T-helper 9 cell (primary cell): ENCODE measurements at regions not wholly inside any gene's neighbourhood (a gene's known extent, or its start where the extent isn't known, plus 50 kb on each side); places are given as distances from the start of the nearest gene placed in this dataset.
"Not testable (repeated sequence)": the region's sequence is repeated elsewhere in the genome, so short reads cannot be mapped to it uniquely, and the experiment has no call there.

Source experiments
- DNase-seq: peaks from one replicate; pipeline ENCODE4 v3.0.0-alpha.2; 2020

DNA sequence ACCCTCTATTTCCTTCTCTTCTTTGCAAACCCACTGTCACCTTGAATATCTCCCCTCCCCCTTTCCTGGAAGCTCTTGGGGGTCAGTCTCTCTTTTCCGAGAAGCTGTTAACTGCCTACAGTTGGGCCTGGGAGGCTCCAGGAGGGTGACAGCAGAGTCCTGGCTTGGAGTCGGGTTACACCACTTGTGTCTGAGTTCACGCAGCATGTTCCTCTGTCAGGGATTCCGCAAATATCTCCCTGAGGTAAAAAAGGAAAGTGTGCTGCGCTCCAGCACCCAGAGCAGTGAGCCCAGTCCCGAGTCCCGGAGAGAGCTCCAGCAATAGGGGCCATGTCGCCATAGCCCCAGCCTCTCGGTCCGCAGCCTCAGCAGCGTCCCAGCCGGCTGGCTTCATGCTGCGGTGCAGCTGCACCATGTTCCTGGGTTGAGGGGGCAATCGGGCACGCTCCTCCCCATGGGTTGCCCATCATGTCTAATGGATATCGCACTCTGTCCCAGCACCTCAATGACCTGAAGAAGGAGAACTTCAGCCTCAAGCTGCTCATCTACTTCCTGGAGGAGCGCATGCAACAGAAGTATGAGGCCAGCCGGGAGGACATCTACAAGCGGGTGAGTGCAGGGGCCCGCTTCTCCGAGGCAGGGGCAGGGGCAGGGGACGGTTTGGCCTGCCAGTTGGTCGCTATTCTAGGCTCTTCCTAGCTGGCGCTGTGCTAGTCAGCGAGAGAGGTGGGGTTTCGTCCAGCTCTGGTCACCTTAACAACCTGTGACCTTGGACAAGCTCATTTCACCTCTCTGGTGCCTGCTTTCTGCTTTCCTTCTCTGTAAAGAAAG, 101.3 kb upstream of the SEC22B start:
- DNase-seq: not testable (repeated sequence)

DNA sequence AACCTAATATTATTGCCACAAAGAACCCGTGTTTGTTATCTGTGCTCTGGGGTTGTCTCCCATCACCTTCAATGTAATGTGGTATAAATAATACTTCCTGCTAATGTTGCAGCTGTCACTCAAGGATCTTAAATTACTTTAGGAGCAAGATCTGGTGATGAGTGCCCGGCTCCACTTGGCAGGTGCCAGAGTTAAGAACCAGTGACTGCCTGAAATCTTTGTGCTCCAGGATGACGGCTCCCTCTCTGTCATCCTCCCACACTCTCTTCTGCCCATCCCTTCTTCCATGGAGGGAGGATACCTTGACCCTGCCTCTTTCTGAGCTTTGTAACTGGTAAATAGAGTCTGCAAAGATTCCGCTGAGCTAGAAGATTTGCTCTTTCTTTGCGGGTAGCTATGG, 100.4 kb upstream of the SEC22B start:
- DNase-seq: not testable (repeated sequence)

DNA sequence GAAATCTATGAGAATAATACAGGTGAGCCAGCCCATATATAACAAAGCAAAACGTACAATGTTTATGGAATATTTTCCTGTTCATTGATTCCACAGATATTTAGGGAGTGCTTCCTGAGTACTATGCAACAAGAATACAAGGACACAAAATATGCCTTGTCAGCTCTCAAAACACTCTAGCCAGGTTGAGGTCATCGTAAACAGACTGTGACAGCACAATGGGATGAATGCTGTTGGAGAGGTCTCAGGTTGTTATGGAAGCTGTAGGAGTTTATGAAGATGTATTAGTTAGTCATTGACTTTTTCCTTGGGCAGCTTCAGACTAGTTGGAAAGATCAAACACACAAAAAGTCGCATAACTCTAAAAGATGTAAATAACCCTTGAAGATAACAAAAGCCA, 98.1 kb upstream of the SEC22B start:
- not testable (repeated sequence) for DNase-seq

DNA sequence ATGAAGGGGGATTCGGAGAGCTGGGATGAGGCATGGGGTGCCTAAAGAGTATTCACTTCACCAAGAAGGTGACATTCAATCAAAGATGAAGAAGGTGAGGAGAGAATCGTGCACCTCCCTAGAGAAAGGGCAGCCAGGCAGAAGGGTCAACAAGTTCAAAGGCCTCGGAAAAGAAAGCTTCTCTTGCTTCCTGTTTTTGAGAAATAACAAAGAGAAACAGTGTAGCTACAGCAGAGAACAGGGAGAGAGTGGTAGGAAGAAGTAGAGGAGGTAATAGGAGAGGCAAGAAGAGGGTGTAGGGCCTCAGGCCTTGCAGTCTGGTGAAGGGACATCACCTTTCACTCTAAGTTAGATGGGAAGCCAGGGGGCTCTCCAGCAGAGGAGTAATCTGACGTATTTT, 97.0 kb upstream of the SEC22B start:
- not testable (repeated sequence) for DNase-seq

DNA sequence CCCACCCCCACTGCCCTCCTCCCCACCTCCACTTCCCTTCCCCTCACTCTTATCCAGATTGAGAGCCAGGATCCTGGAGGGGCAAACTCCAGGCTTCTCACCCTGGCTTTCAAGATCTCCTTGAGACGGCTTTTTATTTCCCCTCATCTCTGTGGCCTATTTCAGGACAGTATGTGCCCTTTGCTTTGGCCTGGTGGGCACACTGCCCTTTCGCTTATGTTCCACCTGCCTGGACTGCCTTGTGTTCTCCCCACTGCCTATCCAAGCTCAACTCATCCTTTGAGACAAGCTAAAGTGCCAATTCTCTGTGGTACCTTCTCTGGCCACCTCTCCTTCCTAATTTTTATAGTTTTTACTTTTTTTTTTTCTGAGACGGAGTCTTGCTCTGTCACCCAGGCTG, 95.9 kb upstream of the SEC22B start:
- DNase-seq: not testable (repeated sequence)

DNA sequence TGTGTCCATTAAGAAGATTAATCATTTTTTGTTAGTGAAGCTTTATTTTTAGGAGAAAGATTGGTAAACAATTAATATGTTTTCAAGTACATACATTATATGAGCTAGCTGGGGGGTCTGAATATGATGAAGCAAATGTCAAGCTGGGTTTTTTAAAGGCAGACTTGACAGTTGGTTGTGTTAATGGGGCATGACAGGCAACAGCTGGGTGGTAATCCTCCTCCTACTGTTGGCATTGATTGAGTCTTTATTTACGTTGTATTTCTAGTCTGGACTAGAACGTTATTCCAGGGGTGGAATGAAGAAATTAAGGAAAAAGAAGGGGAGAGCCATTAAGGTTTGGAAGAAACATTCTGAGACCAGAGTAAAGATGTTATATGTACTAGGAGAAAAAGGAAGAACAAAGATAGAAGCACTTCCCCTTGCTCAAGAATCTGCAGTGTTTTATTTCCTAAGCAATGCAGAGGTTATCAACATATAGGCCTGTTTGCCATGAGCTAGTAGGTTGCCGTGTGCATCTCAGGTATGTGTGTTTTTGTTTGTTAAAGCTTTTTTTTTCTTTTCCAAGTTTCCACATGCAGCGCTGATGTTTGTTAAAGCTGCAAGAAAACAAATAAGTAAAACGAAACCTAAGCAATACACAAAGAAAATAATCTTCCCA, 95.4 kb upstream of the SEC22B start:
- DNase-seq: not testable (repeated sequence)

DNA sequence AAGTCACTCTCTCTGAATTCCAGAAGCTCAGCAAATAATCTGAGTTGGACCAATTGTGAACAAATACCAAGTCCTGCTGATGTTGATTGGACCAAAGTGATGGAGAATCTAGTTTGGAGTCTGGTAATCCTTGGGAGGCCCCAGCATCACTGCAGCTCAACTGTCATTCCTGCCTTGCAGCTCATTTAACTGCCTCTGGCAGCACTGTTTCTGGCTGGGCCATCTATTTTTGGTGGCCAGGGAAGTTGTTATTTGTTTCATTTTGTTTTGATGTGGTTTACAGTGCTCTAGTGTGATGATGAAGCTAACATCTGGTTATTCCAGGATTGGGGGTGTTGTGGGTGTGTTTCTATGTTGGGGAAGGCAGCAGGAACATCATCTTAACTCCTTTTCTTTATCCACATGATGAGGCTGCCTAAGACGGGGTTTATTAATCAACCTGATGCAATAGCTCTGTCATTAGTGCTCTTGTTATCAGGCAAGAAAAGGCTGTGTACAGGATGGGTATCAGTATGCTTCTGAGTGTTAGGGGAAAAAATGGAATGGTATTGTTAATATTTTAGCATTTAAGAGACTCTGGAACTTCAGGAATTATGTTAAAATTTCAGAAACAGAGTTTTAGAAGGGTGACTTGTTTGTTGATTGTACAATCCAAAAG, 91.7 kb upstream of the SEC22B start:
- DNase-seq: not testable (repeated sequence)

DNA sequence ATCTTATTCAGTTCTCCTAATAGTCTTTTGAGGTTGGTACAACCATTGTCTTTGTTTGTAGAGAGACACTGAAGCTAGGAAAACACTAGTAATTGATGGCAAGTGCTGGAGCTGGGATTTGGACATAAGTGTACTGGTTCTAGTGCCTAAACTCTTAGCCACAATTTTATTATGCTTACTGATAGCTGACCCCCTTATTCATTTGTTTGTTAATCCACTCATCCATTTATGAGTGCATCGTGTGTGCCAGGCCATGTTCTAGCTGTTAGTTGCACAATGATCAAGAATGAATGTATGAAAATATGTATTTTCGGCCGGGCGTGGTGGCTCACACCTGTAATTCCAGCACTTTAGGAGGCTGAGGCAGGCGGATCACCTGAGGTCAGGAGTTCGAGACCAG, 88.2 kb upstream of the SEC22B start:
- DNase-seq: not testable (repeated sequence)

DNA sequence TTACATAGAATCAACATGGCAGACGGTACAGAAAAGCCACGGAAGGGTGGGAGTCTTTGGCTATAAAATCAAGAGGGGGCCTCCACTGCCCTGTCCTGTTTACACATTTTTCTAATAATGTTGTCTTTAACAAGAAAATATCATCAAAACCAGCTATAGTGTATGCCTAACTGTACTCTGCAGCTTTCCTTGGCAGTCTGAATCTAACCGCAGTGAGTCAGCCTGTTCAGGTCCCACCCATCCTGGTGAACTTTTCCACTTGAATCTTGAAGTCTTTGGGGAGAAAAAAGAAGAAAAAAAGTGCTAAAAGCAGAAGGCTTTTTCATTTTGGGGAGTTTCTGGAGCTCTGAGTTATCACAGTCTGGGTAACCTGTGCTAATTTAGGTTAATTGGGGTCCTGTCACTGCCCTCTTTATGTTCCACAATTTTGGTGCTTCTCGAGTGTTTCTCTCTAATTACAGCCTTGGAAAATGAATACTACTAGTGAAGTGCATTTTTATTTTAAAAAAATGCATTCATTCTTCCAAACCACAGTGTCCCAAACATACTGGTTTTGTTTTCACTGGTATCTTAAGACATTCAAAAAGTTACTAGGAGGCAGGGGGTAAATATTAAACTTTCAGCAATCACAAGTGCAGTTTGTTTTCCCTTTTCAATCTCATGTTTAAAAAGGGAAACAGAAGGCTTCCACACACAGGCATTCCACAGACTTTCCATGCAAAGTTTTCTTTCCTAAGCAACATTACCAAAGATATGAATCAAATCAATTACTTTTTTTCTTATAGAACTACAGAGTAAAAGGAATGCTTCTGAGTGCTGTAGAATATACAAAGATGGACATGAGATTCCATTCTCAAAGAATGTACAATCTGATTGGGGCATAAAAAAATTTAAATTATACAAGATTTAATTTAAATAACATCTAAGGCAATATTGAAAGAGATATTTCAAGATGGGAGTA, 86.8 kb upstream of the SEC22B start:
- DNase-seq: not testable (repeated sequence)

DNA sequence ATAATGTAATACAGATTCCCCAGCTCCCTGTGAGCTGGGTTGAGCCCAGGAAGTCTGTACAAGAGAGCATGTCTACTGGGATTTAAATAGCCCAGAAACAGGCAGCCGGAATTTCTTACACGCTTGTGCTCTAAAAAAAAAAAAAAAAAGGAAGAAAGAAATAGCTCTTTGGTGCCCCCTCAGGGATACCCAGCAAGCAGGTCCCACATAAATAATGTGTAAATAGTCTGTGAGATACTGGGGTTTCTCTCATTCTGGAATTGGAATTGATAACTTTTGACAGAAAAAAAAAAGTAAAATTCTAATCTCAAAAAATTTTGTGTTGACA, 81.4 kb upstream of the SEC22B start:
- not testable (repeated sequence) for DNase-seq

DNA sequence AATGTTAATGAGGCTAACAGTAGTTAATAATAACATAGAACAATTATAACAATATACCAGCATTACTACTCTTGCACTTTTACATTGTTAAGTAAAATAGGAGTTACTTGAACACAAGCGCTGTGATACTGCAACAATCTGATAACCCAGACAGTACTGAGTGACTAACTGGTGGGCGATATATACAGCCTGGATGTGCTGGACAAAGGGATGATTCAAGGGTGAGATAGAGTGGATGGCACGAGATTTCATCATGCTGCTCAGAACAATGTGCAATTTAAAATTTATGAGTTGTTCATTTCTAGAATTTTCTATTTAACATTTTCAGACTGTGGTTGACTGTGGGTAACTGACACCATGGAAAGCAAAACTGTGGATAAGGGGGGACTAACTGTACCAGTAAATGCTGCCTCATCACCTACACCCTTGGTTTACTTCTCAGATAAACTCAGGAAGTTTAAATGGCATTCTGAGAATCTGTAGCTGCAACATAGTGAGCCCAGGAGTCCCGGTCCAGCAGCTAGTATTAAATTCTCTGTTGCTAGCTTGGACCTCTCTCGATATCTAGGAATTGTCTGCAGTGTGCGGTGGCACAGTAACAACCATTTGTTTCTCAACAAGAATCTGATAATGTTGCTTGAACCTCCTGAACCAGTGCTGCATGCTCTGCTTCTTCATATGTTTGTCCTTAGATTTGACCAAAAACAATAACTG, 80.9 kb upstream of the SEC22B start:
- not testable (repeated sequence) for DNase-seq

DNA sequence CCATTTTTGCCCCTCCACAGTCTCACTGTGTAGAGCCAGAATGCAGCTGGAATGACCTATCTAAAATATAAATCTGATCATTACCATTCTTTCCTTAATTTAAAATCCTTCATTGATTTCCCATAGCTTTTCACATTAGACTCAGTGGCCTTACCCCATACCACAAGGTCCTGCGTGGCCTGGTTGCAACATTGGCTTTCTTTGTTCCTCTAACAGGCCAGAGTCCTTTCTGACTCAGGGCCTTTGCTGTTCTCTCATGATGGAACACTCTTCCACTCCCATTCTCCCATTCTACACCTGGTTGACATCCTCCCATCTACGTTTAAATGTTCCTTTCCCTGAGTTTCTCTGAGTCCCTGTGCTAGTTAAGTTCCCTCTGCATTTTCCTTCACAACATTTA, 74.4 kb upstream of the SEC22B start:
- not testable (repeated sequence) for DNase-seq

DNA sequence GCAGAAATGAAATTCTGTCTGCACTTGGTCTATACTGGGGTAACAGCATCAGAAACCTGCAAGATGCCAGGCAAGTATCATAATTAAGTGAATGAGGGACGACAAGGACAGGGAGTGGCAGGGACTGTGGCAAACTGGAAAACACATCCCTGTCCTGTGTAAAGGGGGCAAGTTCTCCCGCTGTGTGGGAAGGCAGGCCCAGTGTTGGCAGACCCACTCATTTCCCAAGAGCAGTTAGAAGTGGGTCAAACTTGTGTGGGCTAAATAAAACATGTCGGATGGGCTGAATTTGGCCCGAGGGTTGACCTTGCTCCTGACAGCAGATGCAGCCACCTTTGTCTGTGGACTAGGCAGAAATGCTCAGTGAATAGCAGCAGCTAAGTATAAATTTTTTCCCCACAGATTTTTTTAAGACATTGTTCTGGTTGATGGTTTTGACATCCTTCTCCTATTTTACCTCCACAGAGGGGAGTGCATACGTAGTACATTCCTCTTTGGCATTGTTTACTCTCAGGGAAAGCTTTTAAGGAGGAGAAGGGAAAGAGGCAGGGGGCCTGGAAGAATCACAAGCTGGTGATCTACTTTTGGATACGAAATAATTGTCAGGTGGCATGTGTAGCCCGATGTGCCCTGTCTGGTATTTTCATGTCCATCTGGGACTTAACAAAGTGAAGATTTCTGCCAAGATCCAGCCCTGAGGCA, 72.6 kb upstream of the SEC22B start:
- DNase-seq: not testable (repeated sequence)

DNA sequence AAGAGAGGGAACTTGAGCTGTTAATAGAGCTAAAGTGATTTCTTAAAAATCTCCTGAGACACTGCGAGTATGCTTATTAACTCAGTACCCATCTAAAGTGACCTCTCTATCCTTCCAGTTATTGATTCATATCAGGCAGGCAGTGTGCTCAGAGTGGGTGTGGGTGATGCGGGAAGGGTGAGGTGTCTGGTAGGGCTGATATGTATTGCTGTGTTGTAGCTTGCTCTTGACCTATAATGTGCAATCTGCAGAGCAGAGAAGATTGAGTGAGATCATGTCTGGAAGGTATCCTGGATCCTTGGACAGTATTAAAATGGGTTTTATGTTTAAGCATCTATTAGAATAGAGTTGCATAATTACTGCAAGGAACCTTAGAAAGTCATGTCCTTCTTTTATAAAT, 71.9 kb upstream of the SEC22B start:
- not testable (repeated sequence) for DNase-seq

DNA sequence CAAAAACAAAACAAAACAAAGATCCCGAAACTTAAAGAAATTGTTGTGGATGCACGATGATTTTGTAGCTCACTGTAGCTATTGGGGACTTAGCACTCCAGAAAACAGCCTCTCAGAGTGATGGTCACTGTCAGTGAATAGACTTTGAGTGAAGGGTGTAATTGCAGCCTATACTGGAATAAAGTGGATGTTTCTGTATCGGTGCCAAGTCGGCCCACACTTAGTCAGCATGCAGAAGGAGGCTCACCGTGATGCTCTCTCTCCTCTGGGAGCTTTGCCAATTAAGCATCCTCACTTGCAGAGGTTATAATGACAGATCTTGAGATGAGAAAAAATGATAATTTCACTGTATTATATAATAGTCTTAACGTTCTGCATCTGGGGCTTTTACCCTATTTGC, 67.5 kb upstream of the SEC22B start:
- not testable (repeated sequence) for DNase-seq

DNA sequence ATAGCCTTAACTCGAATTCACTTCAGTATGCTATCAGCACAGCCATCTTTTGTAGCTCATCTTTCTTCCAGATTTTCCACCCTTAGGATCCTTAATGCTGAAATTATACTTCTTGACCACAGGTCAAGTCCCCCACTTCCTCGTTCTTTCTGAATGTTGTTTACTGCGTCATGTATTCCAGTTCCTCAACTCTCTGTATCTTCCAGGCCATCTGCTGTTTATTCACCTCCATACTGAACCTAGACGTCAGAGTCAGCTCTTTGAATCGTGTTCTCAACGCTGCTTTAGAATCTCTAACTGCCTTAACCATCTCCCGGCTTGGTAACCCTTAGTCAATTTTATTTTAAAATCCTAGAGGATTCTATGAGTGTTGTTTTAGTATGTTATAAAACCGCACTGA, 66.3 kb upstream of the SEC22B start:
- not testable (repeated sequence) for DNase-seq

DNA sequence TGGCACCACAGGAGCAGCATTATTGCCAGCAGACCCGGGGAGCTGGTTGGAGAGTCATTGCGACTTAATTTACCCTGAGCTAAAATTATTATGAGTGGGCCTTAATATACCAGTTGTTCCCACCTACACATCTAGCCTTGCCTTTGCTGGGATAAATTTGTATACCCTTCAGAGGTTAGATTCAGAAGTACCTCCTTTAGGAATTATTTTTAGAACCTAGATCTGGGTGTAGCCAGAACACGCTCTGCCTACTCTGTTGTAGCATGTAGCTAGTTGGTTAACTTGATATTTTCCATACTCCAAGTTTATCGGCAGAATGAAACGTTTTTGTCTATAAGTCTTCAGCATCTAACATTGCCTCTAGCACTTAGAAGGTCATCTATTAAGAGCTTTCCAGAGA, 65.5 kb upstream of the SEC22B start:
- not testable (repeated sequence) for DNase-seq

DNA sequence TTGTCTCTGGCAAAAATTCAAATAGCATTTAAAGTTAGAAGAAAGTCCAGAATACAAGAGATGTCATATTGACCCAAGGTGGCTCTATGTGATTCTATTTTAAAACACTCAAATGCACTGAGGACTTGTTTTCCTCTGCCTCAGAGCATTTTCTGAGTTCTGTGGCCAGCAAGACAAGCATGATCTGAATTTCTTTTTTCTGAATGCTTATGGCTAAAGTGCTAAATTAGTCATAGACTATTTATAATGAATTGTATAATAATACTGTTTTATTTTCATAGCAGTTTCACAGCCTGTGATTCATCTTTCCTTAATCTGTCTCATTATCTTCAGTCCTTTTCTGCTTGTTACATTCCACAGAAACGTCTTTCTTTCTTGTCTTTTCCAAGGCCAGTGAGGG, 63.9 kb upstream of the SEC22B start:
- not testable (repeated sequence) for DNase-seq

DNA sequence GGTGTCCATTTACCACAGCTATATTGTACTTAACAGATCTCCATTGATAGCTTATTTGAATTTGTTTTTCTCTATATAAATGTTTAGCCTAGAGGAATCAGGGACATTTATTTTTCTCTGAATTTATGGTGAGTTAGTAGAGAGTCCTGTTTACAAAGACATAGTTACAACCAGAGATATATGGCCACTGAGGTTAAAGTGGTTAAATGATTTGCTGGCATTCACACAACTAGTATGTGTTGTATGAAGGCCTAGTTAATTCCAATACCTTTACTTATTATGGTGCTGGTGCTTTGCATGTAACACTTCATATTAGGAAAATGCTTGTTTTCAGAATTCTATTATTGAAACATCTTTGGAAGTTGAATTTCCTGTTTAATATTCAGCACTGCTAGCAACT, 63.0 kb upstream of the SEC22B start:
- not testable (repeated sequence) for DNase-seq

DNA sequence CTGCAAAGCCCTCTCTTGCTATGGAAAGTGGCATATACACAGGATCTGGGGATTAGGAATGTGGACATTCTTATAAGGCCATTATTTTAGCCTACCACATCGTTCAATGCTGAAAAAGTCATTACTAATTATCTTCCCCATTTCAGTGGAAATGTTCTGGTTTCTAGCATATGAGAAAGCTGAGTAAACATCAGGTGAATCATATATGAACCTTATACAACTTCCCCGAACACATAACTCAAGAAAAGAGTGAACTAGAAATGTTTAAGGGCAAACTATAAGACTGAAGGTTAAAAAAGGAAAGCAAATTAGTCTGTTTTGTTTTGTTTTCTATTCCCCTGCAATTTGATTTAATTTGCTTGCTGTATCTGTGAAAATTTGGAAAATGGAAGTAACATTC, 62.5 kb upstream of the SEC22B start:
- not testable (repeated sequence) for DNase-seq

DNA sequence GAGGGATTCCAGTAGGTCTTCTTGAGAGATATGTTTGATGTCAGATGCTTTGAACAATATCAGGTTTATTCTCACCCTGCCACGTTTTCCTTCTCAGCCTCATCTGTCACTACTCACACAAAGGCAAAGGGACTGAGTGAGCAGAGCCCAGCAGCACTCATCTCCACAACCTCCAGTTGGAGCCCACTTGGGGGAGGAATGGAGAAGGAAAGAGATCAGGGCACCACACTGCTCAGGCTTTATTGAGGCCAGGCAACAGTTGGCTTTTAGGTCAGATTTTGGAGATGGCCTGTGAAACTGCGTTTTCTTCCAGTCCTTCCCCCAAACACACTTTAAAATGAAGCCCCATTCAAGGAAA, 57.3 kb upstream of the SEC22B start:
- DNase-seq: not testable (repeated sequence)
